ENCODE measurements at regions not wholly inside any gene's neighbourhood (a gene's known extent, or its start where the extent isn't known, plus 50 kb on each side); places are given as distances from the start of the nearest gene placed in this dataset.

- TF ChIP-seq POLR2A (IDR thresholded peaks at IDR 0.05) (no peak), CTCF (IDR thresholded peaks at IDR 0.05 in 8 of 11, conservative IDR thresholded peaks at IDR 0.05 in 3 of 11) (no peak), POLR2AphosphoS5 (IDR thresholded peaks at IDR 0.05) (no peak)
Observed at GRCh38 chr1:232096751-232097150, 470.2 kb downstream of the DISC1 start.
